Myocyte (in vitro differentiated cells): ENCODE measurements at regions not wholly inside any gene's neighbourhood (a gene's known extent, or its start where the extent isn't known, plus 50 kb on each side); places are given as distances from the start of the nearest gene placed in this dataset.
"Not testable (repeated sequence)": the region's sequence is repeated elsewhere in the genome, so short reads cannot be mapped to it uniquely, and the experiment has no call there.

Experiments
- DNase-seq: peaks from one replicate; pipeline ENCODE4 v3.0.0-alpha.2; 2012; ENCODE audit warnings: low read depth

DNA sequence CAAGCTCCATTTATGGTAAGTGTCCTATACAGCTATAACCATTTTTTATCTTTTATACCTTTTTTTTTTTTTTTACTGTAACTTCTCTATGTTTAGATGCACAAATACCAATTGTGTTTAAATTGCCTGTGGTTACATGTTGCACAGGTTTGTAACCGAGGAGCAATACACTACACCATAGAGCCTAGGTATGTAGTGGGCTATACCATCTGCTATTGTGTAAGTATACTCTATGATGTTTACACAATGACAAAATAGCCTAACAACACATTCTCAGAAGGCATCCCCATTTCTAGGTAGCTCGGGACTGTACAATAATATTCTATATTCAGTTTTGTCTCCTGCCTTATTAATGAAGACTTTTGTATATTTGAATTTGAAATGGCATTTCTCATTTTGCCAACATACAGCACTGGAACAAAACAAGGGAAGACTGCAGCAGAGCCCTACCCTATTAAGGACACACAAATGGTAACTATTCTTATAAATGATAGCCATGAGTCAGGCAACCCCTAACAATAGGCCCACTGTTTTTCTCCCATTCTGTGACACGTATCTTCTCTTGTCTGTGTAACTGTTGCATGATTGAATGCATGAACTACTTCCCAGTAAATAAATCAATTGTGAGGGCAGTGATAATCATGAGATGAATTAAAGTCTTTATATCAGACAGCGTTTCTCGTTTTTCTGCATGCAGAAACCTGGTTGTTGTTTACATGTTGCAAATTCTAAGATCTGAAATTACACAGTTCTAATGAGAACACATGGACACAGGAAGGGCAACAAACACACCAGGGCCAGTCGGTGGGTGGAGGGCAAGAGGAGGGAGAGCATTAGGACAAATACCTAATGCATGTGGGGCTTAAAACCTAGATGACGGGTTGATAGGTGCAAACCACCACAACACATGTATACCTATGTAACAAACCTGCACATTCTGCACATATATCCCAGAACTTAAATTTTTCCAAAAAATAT is 173.9 kb downstream of the EPM2A start:
- peak; percentile 7 for DNase-seq

DNA sequence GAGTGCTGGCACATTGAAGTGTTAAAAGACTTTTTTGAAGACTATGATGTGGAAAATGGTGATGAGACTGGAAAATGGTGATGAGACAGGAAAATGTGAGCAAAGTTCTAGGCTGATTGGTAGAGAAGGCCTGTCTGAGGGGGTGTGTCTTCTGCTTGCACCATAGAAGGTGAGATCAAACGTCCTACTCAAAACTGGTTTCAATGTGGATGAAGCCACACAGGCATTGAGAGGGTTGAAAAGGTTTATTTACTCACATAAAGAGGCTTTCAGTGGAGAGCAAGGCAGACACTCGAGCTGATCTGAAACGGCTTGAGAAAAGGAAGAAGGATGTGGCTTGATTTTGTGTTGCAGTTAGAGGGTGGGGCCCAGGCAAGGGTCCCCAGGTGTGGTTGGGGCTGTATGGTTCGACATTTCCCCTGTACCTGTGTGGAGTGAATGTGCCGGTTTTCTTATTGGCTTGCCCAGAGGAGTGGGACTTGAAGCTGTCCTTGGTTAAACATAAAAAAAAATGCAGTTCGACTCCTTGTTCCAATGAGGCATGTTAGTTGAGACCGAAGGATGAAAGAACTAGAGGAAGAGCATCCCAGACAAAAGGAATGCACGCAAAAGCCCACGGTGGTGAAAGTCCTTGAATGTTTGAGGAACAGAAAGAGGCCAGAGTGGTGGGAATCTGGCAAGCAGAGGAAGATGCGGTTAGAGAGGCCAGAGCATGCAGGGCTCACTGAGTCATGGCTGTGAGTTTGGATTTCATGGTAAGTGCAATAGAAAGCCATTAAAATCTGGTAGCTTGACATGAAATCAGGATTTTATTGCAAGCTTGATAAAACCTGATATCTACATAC is 172.3 kb downstream of the EPM2A start:
- peak; percentile 22 for DNase-seq

DNA sequence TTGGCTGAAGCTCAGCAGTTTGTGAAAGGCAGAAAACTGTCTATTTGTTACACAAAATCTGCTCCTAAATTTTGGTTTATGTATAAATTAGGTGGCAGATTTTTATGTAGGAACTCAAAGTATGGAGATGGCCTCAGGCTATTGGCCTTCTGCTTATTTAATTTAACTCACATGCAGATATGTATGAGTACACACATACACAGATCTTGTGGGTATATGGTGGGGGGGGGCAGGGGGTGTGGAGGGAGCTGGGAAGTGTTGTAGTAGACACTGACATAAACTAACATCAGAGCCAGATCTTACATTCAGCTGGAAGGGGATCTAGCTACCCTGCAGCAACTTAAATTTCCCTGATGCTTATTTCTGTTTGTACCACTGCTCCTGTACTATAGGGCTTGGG is 170.8 kb downstream of the EPM2A start:
- no peak for DNase-seq

DNA sequence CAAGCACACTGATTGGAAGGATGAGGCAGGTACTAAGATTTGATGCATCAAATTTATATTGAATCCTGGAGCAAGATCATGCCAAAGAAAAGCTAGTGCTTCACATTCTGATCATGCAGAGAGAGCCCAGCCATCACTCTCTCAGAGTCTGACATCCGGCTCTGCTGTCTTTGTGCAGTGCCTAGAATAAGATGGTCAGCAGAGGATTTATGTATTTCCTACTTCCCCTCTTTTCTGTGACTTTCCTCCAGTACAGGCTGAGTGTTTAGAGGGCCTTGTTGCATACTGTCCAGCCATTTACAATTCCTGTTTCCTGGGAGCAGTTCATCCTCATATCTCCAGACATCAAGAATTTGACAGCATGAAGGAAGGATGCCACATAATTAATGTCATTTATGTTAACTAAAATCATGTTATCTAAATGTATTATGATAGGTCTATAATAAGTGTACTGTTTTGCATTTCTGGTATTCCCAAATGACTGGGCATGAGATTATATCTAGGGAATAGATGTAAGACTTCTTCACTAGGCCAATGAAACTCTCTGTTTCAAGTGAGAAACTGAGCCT is 167.6 kb downstream of the EPM2A start:
- no peak for DNase-seq

DNA sequence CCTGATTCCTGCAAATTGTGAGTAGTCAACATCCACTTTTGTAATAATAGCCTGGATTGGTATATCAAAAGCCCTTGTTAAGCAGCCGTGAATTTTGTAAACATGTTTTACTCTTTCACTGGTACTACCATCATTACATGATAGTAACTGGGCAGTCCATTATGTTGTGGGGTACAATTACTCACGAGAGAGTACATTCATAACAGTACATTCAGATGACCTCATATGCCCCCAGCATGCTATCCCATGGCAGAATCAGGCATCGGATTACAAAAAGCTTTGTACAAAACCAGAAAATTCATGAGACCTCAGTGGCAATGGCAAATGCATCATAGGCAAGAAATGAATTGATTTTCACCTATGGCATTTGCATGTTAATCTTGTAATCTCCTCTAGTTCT is 166.2 kb downstream of the EPM2A start:
- peak; percentile 61 for DNase-seq

DNA sequence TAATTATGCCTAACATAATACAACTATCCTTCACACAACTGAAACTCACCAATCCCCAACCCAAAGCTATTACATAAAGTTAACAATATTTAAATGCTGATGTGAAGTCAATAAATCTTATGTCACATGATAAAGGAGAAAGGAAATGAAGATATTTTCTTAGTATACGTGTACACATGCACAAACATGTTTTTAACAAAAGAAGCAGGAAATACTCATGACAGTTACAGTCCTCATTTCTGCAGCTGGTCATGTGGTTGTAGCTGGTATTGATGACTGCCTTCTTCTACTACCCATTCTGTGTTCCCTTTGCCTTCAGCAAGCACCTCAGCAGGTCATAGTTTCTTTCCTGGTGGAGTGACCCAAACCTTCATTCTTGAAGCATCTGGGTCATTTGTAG is 165.0 kb downstream of the EPM2A start:
- not testable (repeated sequence) for DNase-seq

DNA sequence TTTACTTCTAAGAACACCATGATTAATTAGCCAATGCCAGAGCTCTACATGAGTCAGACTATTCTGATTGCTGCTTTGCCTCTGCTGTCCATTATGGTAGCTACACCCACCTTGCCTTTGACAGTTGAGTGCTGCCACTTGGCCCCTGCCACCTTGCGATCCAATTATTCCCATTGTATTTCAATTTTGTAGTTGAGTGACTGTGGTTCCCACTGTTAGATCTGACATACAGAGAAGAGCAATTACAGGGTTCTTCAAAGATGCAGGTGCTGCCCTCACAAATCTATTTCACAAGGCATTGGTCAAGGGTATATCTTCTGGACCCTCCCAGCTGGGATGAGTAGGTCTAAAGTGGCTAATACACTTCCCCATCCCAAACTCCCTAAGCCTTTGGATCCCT is 161.1 kb downstream of the EPM2A start:
- not testable (repeated sequence) for DNase-seq
